NCI-H1417 treated with DMSO at 0.1 percent for 48 hours (cell line): ENCODE measurements at regions not wholly inside any gene's neighbourhood (a gene's known extent, or its start where the extent isn't known, plus 50 kb on each side); places are given as distances from the start of the nearest gene placed in this dataset.
"Not testable (repeated sequence)": the region's sequence is repeated elsewhere in the genome, so short reads cannot be mapped to it uniquely, and the experiment has no call there.

Experiments used
- DNase-seq: peaks from one replicate; lab custom pipeline; 2025; lab: John Stamatoyannopoulos, UW

DNA sequence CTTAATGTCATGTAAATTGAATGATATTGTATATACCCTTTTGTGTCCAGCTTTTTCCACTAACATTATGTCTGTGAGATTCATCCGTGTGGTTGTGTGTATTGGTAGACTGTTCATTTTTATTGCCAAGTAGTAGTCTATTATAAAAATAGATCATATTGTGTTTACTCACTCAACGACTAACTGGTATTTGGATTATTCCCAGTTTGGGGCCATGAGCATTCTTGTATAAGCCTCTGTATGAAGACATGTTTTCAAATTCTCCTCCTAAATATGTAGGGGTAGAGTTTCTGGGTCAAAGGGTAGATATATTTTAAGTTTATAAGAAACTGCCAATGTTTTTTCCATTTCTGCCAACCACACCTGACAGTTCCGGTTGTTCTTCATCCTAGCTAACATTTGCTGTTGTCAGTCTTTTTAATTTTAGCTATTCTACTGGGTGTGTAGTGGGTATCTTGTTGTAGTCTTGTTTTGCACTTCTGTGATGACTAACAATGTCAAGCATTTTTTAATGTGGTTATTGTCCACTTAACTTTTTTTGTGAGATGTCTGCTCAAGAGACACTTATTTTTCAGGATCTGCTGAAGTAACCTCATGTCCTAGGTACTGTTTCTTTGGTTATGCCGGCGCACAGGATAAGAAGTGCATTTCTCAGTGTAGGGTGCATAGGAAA is 93.2 kb downstream of the DACT1 start:
- no peak for DNase-seq

DNA sequence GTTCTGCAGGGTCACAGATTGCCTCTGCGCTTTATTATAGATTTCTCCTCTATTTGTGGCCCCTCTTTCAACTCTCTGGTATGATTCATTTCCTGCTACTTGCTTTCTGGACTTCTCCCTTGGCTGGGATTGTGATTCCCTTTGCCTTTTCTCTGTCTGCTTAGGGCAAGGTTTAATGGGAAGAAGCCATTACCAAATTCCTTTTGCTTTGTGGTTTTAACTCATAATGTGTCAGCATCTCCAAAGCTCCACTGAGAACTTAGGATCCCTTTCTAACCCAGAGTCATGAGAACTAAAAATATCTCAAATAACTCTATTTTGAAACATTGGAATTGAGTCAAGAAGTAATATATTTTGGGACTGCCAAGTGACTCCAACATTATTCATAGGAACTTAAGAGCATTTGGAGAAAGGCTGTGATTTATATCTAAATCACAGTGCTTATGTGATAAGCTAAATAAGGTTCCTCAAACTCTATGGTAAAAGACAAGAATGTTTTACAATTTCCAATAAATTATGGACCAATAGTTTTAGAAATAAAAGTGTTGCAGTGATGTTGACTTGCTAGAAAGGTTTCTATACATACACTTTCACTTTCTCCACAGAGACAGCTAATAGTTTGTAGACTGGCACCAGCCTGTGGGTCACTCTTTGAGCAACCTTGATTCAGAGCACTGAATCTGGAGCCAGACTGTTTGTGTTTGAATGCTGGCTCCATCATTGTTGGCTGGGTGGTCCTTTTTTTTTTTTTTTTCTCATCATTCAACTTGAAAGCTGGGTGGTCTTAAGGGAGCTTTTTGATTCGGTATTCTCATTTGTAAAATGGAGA is 93.9 kb downstream of the DACT1 start:
- DNase-seq: no peak

DNA sequence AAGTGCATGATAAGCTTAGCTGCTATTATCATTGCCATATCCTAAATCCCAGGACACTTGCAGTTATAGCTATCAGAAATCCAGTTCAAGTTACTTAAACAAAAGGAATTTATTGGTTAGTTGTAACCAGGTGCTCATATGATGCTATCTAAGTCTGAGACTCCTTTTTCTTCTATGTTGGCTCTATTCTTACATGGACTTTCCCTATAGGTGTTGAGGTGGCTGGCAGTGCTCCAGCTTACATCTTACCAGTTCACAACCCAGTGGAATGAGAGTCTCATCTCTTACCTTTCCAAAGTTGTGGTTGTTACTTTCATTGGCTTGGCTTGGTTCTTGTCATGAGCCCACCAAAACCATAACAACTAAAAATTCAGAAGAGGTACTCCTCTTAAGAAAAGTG is 94.6 kb downstream of the DACT1 start:
- no peak for DNase-seq

DNA sequence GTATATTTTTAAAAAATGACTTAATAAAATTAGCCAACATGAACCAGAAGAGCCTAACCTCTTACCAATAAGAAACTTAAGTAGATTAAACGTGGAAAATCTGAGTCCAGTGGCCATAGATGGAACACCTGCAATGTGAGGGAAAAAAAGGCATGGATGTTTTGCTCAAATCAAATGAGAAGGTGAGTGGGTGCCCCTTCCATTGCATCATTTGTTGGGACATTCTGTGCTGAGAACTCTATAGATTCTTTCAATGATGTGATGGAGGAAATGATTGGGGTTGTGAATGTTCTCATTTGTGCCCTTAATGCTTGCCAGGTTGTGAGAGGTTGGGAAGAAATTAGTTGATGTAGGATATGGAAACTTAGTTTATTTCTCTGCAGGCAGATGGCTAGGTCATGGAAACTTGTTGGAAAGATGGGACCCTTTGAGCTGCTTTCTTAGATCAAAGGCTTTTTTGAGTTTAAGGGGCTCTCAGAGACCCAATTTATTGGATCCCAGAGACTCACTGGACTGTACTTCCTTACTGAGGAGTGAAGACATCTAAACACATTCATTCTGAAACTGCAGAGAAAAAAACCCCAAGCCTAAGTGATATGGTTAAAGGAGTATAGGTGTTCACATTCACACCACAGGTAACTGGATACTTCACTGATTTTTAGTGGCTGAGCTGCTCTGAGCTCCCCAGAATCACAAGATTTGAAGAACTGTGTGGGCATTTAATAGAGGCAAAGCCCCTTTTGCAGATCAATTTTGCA is 95.9 kb downstream of the DACT1 start:
- DNase-seq: no peak

DNA sequence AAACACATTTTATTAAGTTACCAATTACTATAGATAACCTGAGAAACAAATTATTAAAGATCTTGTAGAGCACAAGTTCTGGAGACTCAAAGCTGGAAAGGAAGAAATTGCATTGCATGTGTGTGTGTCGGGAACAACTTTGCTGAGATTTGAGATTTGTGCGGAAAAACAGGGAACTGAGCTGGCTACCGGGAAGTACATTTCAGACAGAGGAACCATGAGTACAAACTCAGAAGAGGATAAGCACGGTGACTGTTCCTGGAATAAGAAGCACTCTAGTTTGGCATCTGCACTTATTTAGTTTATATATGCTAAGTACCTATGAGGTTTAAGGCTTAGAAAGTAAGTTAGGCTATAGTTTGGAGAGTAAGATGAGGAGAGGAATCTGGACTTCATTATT is 97.8 kb downstream of the DACT1 start:
- no peak for DNase-seq

DNA sequence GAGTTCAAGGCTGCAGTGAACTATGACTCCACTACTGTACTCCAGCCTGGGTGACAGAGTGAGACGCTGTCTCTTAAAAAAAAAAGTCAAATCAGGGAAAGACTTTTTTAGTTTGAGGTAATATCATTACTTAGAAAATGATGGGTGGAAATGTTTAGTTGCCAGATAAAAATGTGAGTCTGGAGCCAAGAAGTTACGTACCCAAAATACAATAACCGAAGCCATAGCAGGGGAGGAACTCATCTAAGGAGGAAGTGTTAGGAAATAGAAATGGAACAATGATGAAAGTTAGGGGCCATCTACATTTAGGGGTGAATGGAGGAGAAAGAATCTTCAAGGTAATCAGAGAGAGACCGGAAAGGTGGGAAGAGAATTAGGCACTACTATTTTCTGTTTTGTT is 98.8 kb downstream of the DACT1 start:
- no peak for DNase-seq

DNA sequence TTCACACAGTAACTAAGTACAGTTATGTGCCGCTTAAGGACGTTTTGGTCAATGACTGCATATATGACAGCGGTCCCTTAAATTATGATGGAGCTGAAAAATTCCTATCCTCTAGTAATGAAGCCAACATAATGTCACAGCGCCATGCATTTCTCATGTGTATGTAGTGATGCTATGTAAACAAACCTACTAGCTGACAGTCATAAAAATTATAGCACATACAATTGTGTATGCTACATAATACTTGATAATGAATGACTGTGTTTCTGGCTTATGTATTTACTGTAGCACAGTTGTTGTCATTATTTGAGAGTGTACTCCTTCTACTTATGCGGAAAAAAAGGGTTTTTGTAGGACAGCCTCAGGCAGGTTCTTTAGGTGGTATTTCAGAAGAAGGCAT is 99.7 kb downstream of the DACT1 start:
- DNase-seq: no peak

DNA sequence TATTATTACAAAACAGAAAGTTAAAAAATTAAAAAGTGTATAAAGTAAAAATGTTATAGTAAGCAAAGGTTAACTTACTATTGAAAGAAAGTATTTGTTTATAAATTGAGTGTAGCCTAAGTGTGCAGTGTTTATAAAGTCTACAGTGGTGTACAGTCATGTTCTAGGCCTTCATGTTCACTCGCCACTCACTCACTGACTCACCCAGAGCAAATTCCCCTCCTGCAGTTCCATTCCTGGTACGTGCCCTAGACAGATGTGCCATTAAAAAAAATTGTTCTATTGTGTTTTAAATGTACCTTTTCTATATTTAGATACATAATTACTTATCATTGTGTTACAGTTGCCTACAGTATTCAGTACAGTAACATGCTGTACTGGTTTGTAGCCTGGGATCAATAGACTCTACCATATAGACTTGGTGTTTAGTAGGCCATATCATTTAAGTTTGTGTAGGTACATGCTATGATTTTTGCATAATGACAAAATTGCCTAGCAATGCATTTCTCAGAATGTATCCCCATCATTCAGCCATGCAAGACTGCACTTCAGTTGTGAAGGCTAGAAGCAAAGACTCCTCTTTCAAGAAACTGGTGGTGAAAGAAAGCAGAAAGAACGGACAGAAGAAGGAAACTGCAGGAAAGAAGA is 100.6 kb downstream of the DACT1 start:
- no peak for DNase-seq

DNA sequence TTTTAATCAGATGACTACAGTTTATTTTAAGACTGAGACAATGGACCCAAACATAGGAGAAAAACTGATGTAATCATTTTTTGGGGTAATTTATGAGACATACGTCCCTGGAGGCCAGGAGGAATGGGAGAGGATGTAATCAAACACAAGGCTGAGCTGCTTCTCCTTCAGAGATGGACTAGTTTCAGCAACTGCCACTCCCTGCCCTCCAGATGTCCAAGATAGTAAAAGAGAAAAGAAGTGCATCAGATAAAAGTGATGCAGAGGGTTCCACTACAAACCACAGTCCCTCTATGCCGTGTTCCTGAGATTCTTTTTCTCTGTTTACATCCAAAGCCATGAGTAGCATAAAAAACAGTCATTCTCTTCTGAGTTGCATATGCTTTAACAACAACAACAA is 101.1 kb downstream of the DACT1 start:
- DNase-seq: no peak

DNA sequence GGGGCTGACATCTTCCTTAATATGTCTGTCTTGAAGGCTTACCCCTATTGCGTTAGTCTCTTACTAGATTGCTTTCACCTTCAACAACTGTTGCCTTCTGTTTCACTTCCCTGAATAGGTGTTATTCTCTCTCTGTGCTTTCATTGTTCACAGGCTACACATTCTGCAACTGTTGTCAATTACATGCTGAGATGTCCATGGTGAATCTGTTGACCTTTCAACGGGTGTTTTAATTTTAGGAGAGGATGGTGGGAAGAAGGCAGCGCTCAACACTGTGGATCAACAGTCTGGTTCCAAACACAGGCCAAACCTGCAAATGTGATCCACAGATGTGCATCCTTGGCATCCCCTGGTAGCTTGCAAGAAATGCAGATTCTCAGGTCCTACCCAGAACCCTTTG is 101.9 kb downstream of the DACT1 start:
- no peak for DNase-seq

DNA sequence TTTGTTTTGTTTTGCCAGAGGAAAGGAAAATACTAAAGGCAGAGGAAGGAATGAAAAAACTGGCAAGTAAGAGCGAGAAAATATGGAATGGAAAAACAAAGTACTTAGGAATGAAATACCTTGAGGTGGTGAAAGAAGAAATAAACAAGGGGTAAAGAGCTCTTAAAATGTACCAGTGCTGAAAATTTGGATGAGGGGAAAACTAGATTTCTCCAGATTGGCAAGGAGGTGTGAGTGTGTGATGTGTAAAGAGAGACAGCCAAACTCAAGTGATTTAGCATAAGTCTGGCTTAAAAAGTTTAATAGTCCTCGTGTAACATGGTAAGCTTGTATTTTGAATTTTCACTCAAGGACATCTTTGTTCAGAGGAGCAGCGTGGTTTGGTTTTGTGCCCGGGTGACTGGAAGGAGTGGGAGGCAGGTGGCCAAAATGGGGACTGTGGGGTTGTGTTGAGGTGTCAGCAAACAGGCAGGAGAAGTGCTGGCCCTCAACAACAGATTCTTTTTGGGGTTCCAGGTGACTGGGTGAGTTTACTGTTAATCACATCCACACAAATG is 102.7 kb downstream of the DACT1 start:
- DNase-seq: no peak

DNA sequence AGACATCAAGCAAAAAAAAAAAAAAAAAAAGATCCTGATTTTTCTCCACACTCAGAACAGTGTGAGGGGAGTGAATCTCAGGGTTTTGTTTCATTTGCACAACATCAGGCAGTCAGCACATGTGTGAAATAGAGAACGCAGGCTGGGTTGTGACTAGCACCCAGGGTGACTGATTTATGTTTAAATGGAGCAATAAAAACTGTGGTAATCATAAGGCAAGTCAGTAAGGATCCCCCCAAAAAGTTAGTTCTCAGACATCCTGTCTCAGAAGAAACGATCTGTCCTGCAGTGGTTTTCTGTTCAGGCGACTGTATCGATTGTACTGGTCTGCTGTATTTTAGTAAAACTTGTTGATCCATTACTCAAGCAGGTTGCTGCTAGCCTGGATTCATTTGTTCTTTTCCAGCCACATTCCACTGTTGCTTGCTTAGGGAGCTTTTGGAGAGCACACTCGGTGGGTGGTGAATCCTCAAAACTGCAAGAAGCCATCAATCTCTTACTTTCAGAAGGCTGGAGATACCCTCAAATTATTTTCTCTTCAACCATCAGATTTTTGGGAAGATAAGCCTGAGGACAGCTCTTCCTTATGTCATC is 107.1 kb downstream of the DACT1 start:
- DNase-seq: no peak

DNA sequence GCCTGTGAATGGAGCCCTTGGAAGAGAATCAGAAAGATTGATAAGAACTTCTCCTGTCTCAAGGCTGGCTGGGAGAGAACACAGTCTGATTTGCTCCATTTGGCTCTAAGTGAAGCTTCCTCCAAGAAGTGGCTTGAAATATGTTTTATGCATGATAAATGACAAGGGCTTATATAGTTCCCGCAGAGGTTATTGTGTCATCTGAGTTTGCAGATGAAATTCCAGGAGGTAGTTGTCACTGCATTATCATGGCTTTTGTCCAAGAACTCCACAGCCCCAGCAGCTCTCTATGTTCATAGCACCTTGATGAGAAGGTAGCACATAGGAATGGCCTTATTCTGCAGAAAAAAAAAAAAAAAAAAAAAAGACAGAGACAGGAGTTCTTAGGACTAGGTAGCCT is 108.5 kb downstream of the DACT1 start:
- no peak for DNase-seq

DNA sequence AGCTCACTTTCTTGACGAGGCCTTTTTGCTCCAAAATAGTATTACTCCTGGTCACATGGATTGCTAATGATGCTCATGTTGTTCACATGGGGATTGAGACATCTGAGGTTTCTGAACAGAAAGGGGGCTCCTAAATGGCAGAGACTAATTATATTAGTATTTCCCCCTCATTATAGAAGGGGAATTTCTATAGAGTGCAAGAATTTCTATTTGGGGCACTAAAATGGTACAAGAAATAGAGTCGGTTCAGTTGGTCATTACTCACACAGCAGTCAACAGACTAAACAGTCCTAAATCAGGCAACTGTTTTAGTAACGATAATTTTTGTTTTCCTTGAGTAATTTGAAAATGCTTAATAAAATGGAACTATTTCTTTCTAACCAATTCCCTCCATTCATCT is 108.9 kb downstream of the DACT1 start:
- DNase-seq: no peak

DNA sequence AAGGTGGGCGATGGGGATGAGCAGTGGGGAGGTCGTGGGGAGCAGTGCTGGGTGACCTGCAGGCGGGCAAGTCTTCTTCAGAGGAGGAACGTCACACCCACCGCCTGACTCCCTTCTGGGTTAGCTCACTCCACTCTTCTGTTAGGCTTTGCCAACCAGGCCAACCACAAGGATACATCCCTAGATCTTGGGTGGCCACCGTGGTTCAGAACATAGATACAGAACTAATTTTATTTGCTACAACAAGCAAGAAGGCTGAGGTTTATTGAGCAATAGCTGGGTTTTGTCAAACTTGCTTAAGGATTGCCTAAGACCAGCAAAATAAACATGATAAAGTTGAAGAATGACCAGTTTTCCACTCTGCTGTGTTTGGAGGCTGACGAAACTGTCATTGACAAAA is 109.4 kb downstream of the DACT1 start:
- DNase-seq: no peak

DNA sequence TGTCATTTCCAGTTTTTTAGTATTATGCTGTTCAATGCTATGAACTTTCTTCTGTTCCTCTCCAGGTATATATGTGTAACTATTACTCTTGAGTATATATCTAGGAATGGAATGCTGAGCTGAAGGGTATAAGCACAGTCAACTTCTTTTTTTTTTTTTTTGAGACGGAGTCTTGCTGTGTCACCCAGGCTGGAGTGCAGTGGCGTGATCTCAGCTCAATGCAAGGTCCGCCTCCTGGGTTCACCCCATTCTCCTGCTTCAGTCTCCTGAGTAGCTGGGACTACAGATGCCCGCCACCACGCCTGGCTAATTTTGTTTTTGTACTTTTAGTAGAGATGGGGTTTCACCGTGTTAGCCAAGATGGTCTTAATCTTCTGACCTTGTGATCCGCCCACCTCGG is 110.5 kb downstream of the DACT1 start:
- DNase-seq: not testable (repeated sequence)

DNA sequence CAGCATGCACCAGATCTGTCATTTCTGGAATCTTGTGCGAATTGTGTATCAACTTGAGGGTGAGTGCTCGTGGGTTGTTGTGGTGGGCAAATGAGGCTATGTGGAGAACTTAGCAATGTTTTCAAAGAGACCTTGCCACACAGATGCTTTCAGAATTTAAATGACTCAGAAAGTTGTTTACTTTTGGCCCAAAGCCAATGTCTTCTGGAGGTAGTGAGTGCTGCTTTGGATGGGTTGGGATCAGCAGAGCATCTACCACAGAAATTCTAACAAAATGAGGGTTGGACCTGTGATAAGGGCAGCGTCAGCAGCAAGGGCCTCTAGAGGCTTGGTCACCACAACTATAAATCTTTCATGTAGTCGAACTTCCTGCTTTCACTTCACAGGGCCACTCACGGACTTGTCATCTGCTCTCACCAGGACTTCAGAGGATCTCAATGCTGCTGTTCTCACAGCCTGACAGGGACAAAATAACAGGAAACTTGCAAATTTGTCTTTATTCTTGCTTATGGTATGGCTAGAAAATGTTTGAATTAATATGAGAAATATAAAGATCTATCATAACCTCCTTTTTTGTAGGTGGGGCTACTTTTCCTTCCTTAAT is 111.4 kb downstream of the DACT1 start:
- no peak for DNase-seq

DNA sequence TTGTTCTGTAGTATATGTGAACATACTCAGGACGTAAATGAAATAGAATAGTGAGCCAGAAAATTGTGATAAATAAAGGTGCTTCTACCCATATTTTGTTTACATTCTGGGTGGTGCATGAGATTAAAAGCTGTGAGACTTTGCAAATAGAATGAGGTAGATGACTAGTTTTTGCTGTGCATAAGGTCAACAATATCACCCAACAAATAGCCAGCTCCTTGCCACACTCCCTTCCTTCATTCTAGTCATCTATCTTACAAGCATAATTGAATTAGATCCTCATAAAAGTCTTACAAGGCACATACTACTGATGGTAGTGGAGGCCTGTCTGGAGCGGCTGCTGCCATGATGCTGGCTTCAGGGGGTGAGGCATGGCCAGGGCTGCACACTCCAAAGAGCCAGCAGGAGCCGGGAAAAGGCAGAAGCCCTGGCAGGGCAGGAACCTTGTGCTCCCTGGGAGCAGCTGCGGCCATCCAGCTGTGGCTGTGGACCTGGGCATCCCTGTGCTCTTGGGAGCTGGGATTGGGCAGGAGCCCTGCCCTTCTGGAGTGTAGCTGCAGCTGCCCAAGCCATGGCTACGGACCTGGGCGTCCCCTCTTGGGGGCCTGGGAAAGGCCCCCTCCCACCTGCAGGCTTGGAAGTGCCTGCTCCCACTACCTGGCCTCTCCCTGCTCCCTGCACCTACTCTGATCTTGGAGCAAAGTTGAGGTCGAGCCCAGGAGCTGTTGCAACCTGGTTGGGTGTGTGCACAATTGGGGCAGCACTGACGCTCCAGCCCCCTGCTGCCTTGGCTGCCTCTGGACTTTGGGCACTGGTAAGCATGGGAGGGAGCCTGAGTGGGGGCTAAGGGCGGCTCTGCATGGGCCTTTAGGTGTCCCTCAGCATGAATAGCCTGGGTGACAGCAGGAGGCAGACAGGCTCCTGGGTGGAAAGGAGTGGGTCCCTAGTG is 112.8 kb downstream of the DACT1 start:
- DNase-seq: no peak

DNA sequence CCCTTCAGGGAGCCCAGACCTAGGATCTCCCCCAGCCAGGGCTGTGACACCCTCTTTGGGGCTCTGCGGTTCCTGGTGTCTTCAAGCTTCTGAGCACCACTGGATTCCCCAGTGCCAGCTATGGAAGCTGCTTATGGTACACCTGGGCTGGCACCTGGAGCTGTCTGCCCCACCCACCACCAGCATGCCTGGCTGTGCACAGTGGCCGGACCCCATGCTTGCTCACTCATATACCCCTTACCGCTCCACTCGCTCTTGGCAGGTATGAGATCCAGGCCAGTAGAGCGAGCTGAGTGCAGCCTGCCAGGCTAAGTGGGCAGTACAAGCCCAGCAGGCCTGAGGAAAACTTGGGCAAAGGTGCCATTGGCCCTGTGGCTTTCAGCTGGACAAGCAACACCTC is 114.0 kb downstream of the DACT1 start:
- DNase-seq: no peak

DNA sequence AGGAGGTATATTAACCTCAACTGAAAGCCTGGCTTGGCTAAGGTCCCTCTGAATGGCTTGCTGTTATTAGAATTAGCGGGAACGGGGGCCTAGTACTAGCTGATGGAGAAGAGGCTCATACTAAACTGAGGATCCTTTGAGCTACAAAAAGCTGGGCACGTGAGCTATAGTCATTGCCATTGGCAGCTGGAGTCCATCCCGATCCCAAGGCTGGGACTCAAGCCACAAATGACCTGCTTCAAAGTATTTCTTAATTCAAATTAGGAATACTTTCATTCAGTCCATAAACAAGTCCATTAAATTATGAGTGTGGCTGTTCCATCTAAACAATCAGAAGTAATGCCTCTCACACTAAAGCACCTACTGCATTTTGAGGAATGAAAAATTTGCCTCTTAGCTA is 114.5 kb downstream of the DACT1 start:
- no peak for DNase-seq
